IPS DF 19.7 (cell line): ENCODE measurements at regions not wholly inside any gene's neighbourhood (a gene's known extent, or its start where the extent isn't known, plus 50 kb on each side); places are given as distances from the start of the nearest gene placed in this dataset.

Experiments used
- DNase-seq: peaks from one replicate; pipeline ENCODE4 v3.0.0-alpha.2; 2013; ENCODE audit warnings: low read depth, low spot score

GRCh38 chr16:79497606-79498350 is 102.8 kb downstream of the MAF start:
- DNase-seq = no peak

GRCh38 chr16:79493911-79494310 is 106.6 kb downstream of the MAF start:
- DNase-seq = no peak

GRCh38 chr16:79492036-79492435 is 108.5 kb downstream of the MAF start:
- DNase-seq = no peak

- DNase-seq = no peak
Measured at GRCh38 chr16:79485020-79485419, 115.5 kb downstream of the MAF start.

- DNase-seq = no peak
Measured at GRCh38 chr16:79484237-79484636, 116.3 kb downstream of the MAF start.

GRCh38 chr16:79483336-79483735 is 117.2 kb downstream of the MAF start:
- DNase-seq = no peak

GRCh38 chr16:79482011-79482410 is 118.5 kb downstream of the MAF start:
- DNase-seq = no peak

- DNase-seq = no peak
Measured at GRCh38 chr16:79480929-79481328, 119.6 kb downstream of the MAF start.

- no peak for DNase-seq
Measured at GRCh38 chr16:79480056-79480455, 120.5 kb downstream of the MAF start.

- DNase-seq = no peak
Measured at GRCh38 chr16:79476580-79476979, 124.0 kb downstream of the MAF start.

GRCh38 chr16:79475841-79476240 is 124.7 kb downstream of the MAF start:
- DNase-seq = no peak

GRCh38 chr16:79473456-79473855 is 127.1 kb downstream of the MAF start:
- no peak for DNase-seq

GRCh38 chr16:79472426-79472825 is 128.1 kb downstream of the MAF start:
- no peak for DNase-seq

GRCh38 chr16:79469999-79470398 is 130.5 kb downstream of the MAF start:
- no peak for DNase-seq

- no peak for DNase-seq
Measured at GRCh38 chr16:79468631-79469030, 131.9 kb downstream of the MAF start.

- no peak for DNase-seq
Measured at GRCh38 chr16:79468121-79468552, 132.4 kb downstream of the MAF start.

GRCh38 chr16:79466111-79466510 is 134.4 kb downstream of the MAF start:
- DNase-seq = no peak

- no peak for DNase-seq
Measured at GRCh38 chr16:79463841-79464240, 136.7 kb downstream of the MAF start.

- DNase-seq = no peak
Measured at GRCh38 chr16:79456036-79456435, 144.5 kb downstream of the MAF start.

GRCh38 chr16:79452671-79453070 is 147.9 kb downstream of the MAF start:
- no peak for DNase-seq

GRCh38 chr16:79451196-79451816 is 149.2 kb downstream of the MAF start:
- DNase-seq = no peak

GRCh38 chr16:79449900-79450299 is 150.6 kb downstream of the MAF start:
- no peak for DNase-seq

- no peak for DNase-seq
Measured at GRCh38 chr16:79449067-79449769, 151.3 kb downstream of the MAF start.
